MCF 10A (cell line): ENCODE measurements at regions not wholly inside any gene's neighbourhood (a gene's known extent, or its start where the extent isn't known, plus 50 kb on each side); places are given as distances from the start of the nearest gene placed in this dataset.
"Not testable (repeated sequence)": the region's sequence is repeated elsewhere in the genome, so short reads cannot be mapped to it uniquely, and the experiment has no call there.

ENCODE experiments used
- BruUV-seq: library from RNA; stranded (reverse); fragments of 400-500 nt; replicated peaks from 2 replicates; lab custom pipeline; 2021; lab: Mats Ljungman, UMichigan
- CTCF ChIA-PET: fragments of 300-600 bp; sonication (Branson Sonifier 250); formaldehyde crosslinking; extraction: SDS; loops from one replicate; lab custom pipeline; 2021; ENCODE audit warnings: antibody characterized with exemption, inconsistent platforms; lab: Yijun Ruan, JAX
- POLR2A ChIA-PET: fragments of 300-600, 350-650 bp; sonication (Branson Sonifier 250); formaldehyde crosslinking; extraction: SDS; loops from one replicate; lab custom pipeline; 2020; ENCODE audit warnings: antibody characterized with exemption, inconsistent platforms; lab: Yijun Ruan, JAX
- DNase-seq: peaks from one replicate; pipeline ENCODE4 v3.0.0-alpha.2; 2018; ENCODE audit not compliant: unreplicated experiment
- H3K27ac Mint-ChIP-seq: one replicate; pipeline ENCODE4 v1.8.0; 2022; ENCODE audit warnings: mild to moderate bottlenecking, low read depth, mixed read lengths; ENCODE audit not compliant: unreplicated experiment
- H3K27me3 Mint-ChIP-seq: one replicate; pipeline ENCODE4 v1.8.0; 2022; ENCODE audit warnings: mixed read lengths; ENCODE audit not compliant: insufficient read depth, unreplicated experiment
- H3K36me3 Mint-ChIP-seq: one replicate; pipeline ENCODE4 v1.8.0; 2022; ENCODE audit warnings: mild to moderate bottlenecking, moderate library complexity, mixed read lengths; ENCODE audit not compliant: insufficient read depth, unreplicated experiment
- H3K4me1 Mint-ChIP-seq: one replicate; pipeline ENCODE4 v1.8.0; 2022; ENCODE audit warnings: mixed read lengths; ENCODE audit not compliant: insufficient read depth, unreplicated experiment
- H3K4me3 Mint-ChIP-seq: one replicate; pipeline ENCODE4 v1.8.0; 2022; ENCODE audit warnings: mild to moderate bottlenecking, moderate library complexity, mixed read lengths; ENCODE audit not compliant: unreplicated experiment
- H3K9me3 Mint-ChIP-seq: one replicate; pipeline ENCODE4 v1.8.0; 2022; ENCODE audit warnings: mixed read lengths; ENCODE audit not compliant: unreplicated experiment
- CTCF ChIP-seq: fragments of 200-600 bp; IDR thresholded peaks from one replicate; pipeline ENCODE4 v1.8.0; 2022; ENCODE audit warnings: antibody characterized with exemption, mild to moderate bottlenecking; ENCODE audit not compliant: unreplicated experiment
- intact Hi-C: fragments of 100-400 bp; cut with micrococcal nuclease; formaldehyde crosslinking; loops from 2 replicates; pipeline ENCODE4 v1.14.1; 2022

GRCh38 chr4:189656641-189657040 is 284.0 kb upstream of the FRG1 start:
- intact Hi-C loops, result no loop called here

GRCh38 chr4:189658259-189658658 is 282.4 kb upstream of the FRG1 start:
- intact Hi-C loops, H3K4me3 Mint-ChIP-seq, H3K27ac Mint-ChIP-seq, H3K4me1 Mint-ChIP-seq, H3K9me3 Mint-ChIP-seq, POLR2A ChIA-PET, H3K27me3 Mint-ChIP-seq, CTCF ChIA-PET, H3K36me3 Mint-ChIP-seq, DNase-seq, BruUV-seq: not testable (repeated sequence)

More at GRCh38 chr4:189656641-189657040, 284.0 kb upstream of the FRG1 start:
- Mint-ChIP-seq H3K4me3 (no peak overlapping the region), H3K27me3 (no peaks in the 10 kb centered on the region), H3K36me3 (no peaks in the 10 kb centered on the region), H3K4me1 (no peaks in the 10 kb centered on the region), H3K9me3 (no peaks in the 10 kb centered on the region), H3K27ac (no peak overlapping the region)
- no peak for TF ChIP-seq CTCF
- ChIA-PET POLR2A (no interaction called here), CTCF (no interaction called here)
- no TSS peak for BruUV-seq
- DNase-seq, result no peak

GRCh38 chr4:189658831-189659230 is 281.8 kb upstream of the FRG1 start:
- H3K27me3 Mint-ChIP-seq, H3K4me3 Mint-ChIP-seq, CTCF ChIA-PET, H3K9me3 Mint-ChIP-seq, BruUV-seq, H3K36me3 Mint-ChIP-seq, DNase-seq, intact Hi-C loops, H3K27ac Mint-ChIP-seq, POLR2A ChIA-PET, H3K4me1 Mint-ChIP-seq: not testable (repeated sequence)

- POLR2A ChIA-PET, result no interaction called here
- TF ChIP-seq CTCF, result no peak
- no peaks in the 10 kb centered on the region for H3K4me1 Mint-ChIP-seq
- no TSS peak for BruUV-seq
- no peaks in the 10 kb centered on the region for H3K27me3 Mint-ChIP-seq
- no peak overlapping the region for H3K27ac Mint-ChIP-seq
- no peak overlapping the region for H3K4me3 Mint-ChIP-seq
- no peaks in the 10 kb centered on the region for H3K9me3 Mint-ChIP-seq
- intact Hi-C loops, result no loop called here
- H3K36me3 Mint-ChIP-seq, result no peaks in the 10 kb centered on the region
- DNase-seq, result no peak
- CTCF ChIA-PET, result no interaction called here
Measured at GRCh38 chr4:189659287-189659686, 281.4 kb upstream of the FRG1 start.

GRCh38 chr4:189660722-189661360 is 279.8 kb upstream of the FRG1 start:
- Mint-ChIP-seq H3K4me1 (no peaks in the 10 kb centered on the region), H3K4me3 (no peak overlapping the region), H3K36me3 (no peaks in the 10 kb centered on the region), H3K27me3 (no peaks in the 10 kb centered on the region), H3K9me3 (no peaks in the 10 kb centered on the region), H3K27ac (no peak overlapping the region)
- no TSS peak for BruUV-seq
- intact Hi-C loops, result no loop called here
- ChIA-PET POLR2A (no interaction called here), CTCF (no interaction called here)
- no peak for DNase-seq
- TF ChIP-seq CTCF, result no peak
